IMR-90 (cell line): ENCODE measurements at regions not wholly inside any gene's neighbourhood (a gene's known extent, or its start where the extent isn't known, plus 50 kb on each side); places are given as distances from the start of the nearest gene placed in this dataset.

ENCODE experiments used
- CEBPB ChIP-seq: IDR thresholded peaks from 2 replicates; pipeline ENCODE4 v1.6.1; 2012; ENCODE audit warnings: low read depth, low read length, improper control_type of control experiment
- CTCF ChIP-seq: conservative IDR thresholded peaks from 2 replicates; pipeline ENCODE4 v1.5.1; 2012; ENCODE audit warnings: mild to moderate bottlenecking, low read depth, low read length, improper control_type of control experiment
- MAFK ChIP-seq: IDR thresholded peaks from 2 replicates; pipeline ENCODE4 v1.6.1; 2012; ENCODE audit warnings: low read depth, low read length, improper control_type of control experiment
- MXI1 ChIP-seq: IDR thresholded peaks from 2 replicates; pipeline ENCODE4 v1.6.1; 2012; ENCODE audit warnings: low read depth, mild to moderate bottlenecking, low read length, moderate library complexity, borderline replicate concordance
- POLR2A ChIP-seq: IDR thresholded peaks from 2 replicates; pipeline ENCODE4 v1.6.1; 2012; ENCODE audit warnings: mild to moderate bottlenecking, low read depth, low read length
- RAD21 ChIP-seq: IDR thresholded peaks from 2 replicates; pipeline ENCODE4 v1.6.1; 2012; ENCODE audit warnings: low read length, improper control_type of control experiment
- RCOR1 ChIP-seq: IDR thresholded peaks from 2 replicates; pipeline ENCODE4 v1.6.1; 2012; ENCODE audit warnings: mild to moderate bottlenecking, low read length, improper control_type of control experiment; ENCODE audit not compliant: insufficient replicate concordance
- RFX5 ChIP-seq: IDR thresholded peaks from 2 replicates; pipeline ENCODE4 v1.8.0; 2012; ENCODE audit warnings: low read depth, mild to moderate bottlenecking, low read length, moderate library complexity
- SMC3 ChIP-seq: fragments of 150-350 bp; IDR thresholded peaks from 2 replicates; pipeline ENCODE4 v1.6.1; 2016; ENCODE audit warnings: low read depth, mild to moderate bottlenecking, antibody characterized with exemption, low read length, moderate library complexity
- USF2 ChIP-seq: fragments of 150-350 bp; IDR thresholded peaks from 2 replicates; pipeline ENCODE4 v1.6.1; 2017; ENCODE audit warnings: mild to moderate bottlenecking, antibody characterized with exemption, low read length, low read depth

- TF ChIP-seq POLR2A (no peak), CTCF (no peak), RFX5 (no peak), USF2 (no peak), RCOR1 (no peak), MAFK (no peak), SMC3 (no peak), MXI1 (no peak), CEBPB (no peak), RAD21 (no peak)
These were observed 377.6 kb downstream of the RND3 start for GRCh38 chr2:150109912-150110311.
